ENCODE measurements at regions not wholly inside any gene's neighbourhood (a gene's known extent, or its start where the extent isn't known, plus 50 kb on each side); places are given as distances from the start of the nearest gene placed in this dataset.

DNA sequence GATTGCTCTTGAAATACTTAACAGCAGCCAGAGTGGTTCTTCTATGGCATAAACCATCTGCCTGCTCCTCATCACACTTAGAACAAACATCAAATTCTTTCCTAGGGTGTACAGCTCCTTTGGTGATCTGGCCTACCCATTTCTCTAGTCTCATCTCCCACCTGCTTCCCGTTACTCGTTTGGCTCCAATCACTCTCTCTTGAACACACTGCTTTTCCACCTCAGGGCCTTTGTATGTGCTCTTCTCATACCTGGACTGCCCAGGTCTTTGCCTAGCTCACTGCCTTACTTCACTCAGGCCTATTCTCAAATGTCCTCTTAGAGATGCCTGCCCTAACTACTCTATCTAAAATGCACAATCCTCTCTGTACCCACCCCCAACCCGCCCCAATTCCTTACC is 100.5 kb downstream of the KCNRG start:
- Mint-ChIP-seq H3K27me3 (no peaks in the 10 kb centered on the region), H3K4me1 (peaks cover 5% of the 10 kb centered on the region), H3K36me3 (peaks cover 4% of the 10 kb centered on the region), H3K27ac (no peak overlapping the region), H3K9me3 (no peaks in the 10 kb centered on the region), H3K4me3 (no peak overlapping the region)
- ATAC-seq (ENCODE audit: low read depth): no peak
- POLR2A ChIA-PET: interaction anchor here (1.1 to 2.3 kb wide), 3 partner anchors 8 to 10 kb away, joined by 3 to 15 read pairs (median 3); no protein-coding TSS in a partner anchor
- no peak for DNase-seq

DNA sequence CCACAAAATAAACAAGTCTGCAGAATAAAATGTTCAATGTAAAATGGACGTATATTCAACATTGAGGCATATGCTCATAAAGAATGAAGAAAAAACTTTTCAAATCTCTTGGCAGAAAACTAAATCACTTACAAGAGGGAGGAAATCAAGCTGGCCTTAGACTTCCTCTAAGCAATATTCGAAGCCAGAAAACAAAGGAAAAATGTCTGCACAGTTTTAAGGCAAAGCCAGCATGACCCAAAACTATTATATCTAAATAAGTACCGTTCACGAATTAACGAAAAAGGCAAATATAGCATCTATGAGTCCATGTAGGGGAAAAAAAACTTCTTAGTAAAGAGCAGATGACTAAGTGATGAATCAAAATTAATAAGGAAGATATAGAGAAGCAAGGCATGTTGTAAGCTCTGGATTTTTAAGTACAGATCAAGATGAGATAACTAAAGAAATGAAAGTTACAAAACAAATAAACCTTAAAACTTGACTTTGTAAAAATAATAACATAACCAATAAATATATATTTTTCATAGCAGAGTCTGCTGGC is 101.3 kb downstream of the KCNRG start:
- no peak for ATAC-seq (ENCODE audit: low read depth)
- Mint-ChIP-seq H3K27me3 (no peaks in the 10 kb centered on the region), H3K9me3 (no peaks in the 10 kb centered on the region), H3K4me1 (peaks cover 6% of the 10 kb centered on the region), H3K27ac (no peak overlapping the region), H3K36me3 (peaks cover 5% of the 10 kb centered on the region), H3K4me3 (no peak overlapping the region)
- DNase-seq: no peak
- POLR2A ChIA-PET: interaction anchor here (1.1 to 2.3 kb wide), 3 partner anchors 8 to 10 kb away, joined by 3 to 15 read pairs (median 3); no protein-coding TSS in a partner anchor

DNA sequence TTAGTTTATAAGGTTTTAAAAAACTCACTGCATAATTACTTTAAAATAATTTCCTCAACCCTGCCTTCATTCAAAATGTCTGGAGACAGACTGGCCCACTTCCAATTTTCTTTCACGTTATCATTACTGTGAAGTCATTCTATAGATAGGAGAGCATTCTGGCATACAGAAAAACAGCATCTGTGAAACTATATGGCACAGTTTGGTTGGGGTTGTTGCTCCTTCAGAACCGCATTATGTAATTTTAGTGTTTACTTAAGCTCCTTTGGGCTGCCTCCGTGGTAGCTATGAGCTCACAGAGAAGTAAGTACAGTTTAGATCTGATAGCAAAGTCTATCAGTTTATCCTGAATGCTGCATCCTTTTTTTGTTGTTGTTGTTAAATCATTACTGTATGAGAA is 104.3 kb downstream of the KCNRG start:
- ATAC-seq (ENCODE audit: low read depth) (no peak), DNase-seq (no peak)
- H3K4me3 Mint-ChIP-seq: no peak overlapping the region
- no peak overlapping the region for H3K27ac Mint-ChIP-seq
- POLR2A ChIA-PET: interaction anchor here (0.7 kb wide), 1 partner anchor 38 kb away, joined by 3 read pairs; no protein-coding TSS in a partner anchor
- H3K4me1 Mint-ChIP-seq: peaks cover 20% of the 10 kb centered on the region
- H3K9me3 Mint-ChIP-seq: no peaks in the 10 kb centered on the region
- H3K27me3 Mint-ChIP-seq: no peaks in the 10 kb centered on the region
- peaks cover 14% of the 10 kb centered on the region for H3K36me3 Mint-ChIP-seq

DNA sequence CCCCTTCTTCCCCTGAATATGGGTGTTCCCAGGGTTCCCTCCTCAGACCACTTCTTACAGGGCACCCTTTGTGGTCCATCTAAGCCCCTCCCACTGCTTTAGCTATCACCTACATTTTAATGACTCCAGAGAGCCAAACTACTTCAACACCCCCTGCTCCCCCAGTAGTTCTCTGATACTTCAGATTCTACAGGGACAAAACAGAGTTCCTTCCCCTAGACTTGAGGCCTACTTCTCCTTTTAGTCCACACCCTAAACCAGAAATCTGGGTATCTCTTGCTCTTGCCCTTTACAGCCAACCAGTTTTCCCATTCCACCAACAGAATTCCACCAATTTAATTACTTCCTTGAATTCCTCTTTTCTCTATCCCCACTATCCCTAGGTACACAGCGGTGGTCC is 107.2 kb downstream of the KCNRG start:
- no peak overlapping the region for H3K4me3 Mint-ChIP-seq
- DNase-seq (no peak), ATAC-seq (ENCODE audit: low read depth) (no peak)
- peaks cover 30% of the 10 kb centered on the region for H3K4me1 Mint-ChIP-seq
- peaks cover 13% of the 10 kb centered on the region for H3K36me3 Mint-ChIP-seq
- peaks cover 6% of the 10 kb centered on the region for H3K27me3 Mint-ChIP-seq
- H3K9me3 Mint-ChIP-seq: no peaks in the 10 kb centered on the region
- no peak overlapping the region for H3K27ac Mint-ChIP-seq
- POLR2A ChIA-PET: interaction anchor here (6.6 kb wide), 1 partner anchor 39 kb away, joined by 224 read pairs; no protein-coding TSS in a partner anchor

DNA sequence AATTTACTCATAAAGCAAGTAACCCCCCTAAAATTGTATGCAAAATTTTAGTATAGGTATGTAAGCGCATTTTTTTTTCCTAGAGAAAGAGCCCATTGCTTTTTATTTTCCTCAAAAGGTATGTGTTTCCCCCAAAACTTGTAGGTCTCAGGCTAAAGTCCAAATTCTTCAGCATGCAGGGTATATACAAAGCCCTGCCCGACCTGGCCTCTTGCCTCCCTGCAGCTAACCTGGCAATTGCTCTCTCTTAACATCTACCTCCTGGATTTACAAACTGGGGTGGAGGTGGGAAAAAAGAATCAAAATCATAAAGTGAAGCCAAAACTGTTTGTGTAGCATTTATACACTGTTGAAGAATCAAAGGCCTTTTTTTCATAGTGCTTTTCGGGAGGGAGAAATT is 107.8 kb downstream of the KCNRG start:
- peak overlapping the region; percentile 83 for H3K27ac Mint-ChIP-seq
- POLR2A ChIA-PET: interaction anchor here (0.6 to 6.6 kb wide), 16 partner anchors 7 to 788 kb away, joined by 3 to 224 read pairs (median 5); partner anchors contain the start of genes RNASEH2B and TRIM13
- peak overlapping the region; percentile 91 for H3K4me3 Mint-ChIP-seq

DNA sequence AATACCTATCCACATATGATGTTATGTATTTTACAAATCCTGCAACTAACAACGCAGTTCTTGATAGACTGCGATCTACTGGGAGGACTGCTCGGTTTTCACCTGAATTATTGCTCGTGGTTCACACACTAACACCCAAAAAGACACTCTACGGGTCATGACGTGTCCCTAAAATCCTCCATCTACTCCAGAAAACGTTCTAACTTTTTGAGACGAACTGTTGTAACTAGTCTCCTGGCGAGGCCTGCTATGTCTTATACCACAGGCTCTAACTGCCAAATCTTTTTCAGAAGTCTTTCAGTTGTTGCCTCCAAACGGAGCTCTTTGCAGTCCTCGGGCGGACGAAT is 108.2 kb downstream of the KCNRG start:
- Mint-ChIP-seq H3K4me1 (peaks cover 30% of the 10 kb centered on the region), H3K9me3 (no peaks in the 10 kb centered on the region), H3K4me3 (peak overlapping the region; percentile 91), H3K27ac (peak overlapping the region; percentile 83), H3K36me3 (peaks cover 13% of the 10 kb centered on the region), H3K27me3 (peaks cover 8% of the 10 kb centered on the region)
- POLR2A ChIA-PET: interaction anchor here (0.6 to 6.6 kb wide), 16 partner anchors 8 to 787 kb away, joined by 3 to 224 read pairs (median 5); partner anchors contain the start of genes RNASEH2B and TRIM13
- no peak for DNase-seq
- ATAC-seq (ENCODE audit: low read depth): no peak

More for the DNA sequence above, 107.8 kb downstream of the KCNRG start:
- ATAC-seq (ENCODE audit: low read depth) (no peak), DNase-seq (no peak)
- Mint-ChIP-seq H3K27me3 (peaks cover 6% of the 10 kb centered on the region), H3K36me3 (peaks cover 13% of the 10 kb centered on the region), H3K9me3 (no peaks in the 10 kb centered on the region), H3K4me1 (peaks cover 30% of the 10 kb centered on the region)

DNA sequence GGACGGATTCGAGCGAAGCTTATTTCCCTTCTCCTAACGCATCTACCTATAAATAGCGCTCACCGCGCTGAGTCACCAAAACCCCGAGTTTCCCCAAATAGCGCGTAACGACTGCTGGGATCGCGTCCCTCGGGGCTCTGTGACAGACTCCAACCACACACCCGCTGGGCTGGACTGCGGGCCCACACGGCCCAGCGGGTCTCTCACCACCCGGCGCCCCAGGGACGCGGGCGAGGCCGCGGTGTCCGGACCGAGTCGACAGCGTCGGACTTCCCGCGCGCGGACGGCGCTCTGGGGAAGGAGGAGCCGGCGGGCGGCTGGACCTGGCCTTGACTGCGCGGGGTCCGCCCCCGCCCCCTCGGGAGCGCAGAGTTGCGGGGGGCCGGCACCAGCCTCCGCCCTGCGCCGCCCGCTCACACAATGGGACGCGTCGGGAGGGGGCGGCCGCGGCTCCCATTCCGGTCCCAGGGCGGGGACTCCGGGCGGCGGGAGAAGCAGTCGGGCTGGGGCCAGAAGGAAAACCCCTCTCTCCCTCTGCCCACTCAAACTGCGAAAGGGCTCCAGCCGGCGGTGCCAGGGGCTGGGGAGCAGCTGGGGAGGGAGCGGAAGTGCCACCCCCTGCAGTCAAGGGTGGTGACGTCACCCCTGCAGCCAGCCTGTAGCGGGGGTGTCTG is 108.8 kb downstream of the KCNRG start:
- DNase-seq (no peak), ATAC-seq (ENCODE audit: low read depth) (peak; percentile 77)
- Mint-ChIP-seq H3K4me3 (peak overlapping the region; percentile 91), H3K9me3 (no peaks in the 10 kb centered on the region), H3K36me3 (peaks cover 13% of the 10 kb centered on the region), H3K27ac (peak overlapping the region; percentile 83), H3K4me1 (peaks cover 32% of the 10 kb centered on the region), H3K27me3 (peaks cover 13% of the 10 kb centered on the region)
- POLR2A ChIA-PET: interaction anchor here (0.6 to 6.6 kb wide), 32 partner anchors 8 to 946 kb away, joined by 3 to 224 read pairs (median 4); partner anchors contain the start of genes RNASEH2B, SPRYD7 and TRIM13

DNA sequence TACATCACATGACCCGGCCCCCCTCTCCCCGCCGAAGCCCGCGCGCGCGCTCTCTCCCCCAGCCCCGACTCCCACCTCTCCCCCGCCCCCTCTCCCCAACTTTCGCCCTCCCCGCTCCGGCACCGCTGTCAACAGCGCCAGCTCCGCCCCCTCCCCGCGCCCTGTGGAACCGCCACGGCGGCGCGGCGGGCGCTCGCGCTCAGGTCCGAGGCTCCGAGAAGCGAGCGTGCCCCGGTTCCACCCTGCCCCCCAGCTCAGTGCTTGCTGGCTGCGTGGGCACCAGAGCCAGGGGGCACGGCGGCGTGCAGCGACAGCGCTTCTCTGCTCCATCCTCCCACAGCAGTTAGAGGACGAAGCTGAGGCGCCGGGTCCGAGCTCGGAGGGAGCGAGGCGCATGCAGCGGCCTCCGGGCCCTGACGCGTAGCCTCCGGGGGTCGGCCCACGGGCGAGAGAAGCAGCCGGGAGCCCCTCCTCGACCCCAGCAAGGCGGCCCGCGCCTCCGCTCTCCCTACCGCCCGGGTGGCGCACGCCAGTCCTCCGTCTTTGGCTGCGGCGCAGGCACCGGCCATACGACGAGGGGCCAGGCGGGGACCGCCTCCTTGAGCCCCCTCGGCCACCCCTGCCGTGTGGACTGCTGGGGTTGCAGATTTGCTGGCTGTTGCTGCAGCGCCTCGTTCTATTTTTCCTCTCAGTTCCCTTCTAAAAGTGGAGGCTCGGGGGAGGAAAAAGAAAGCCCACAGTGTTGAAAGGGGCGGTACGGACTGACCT is 109.5 kb downstream of the KCNRG start:
- H3K4me3 Mint-ChIP-seq: peak overlapping the region; percentile 81
- ATAC-seq (ENCODE audit: low read depth): peak; percentile 11
- H3K27ac Mint-ChIP-seq: peak overlapping the region; percentile 83
- no peaks in the 10 kb centered on the region for H3K9me3 Mint-ChIP-seq
- H3K4me1 Mint-ChIP-seq: peaks cover 35% of the 10 kb centered on the region
- POLR2A ChIA-PET: interaction anchor here (0.6 to 6.6 kb wide), 32 partner anchors 8 to 945 kb away, joined by 3 to 224 read pairs (median 4); partner anchors contain the start of genes RNASEH2B, SPRYD7 and TRIM13
- peaks cover 20% of the 10 kb centered on the region for H3K27me3 Mint-ChIP-seq
- peak; percentile 90 for DNase-seq
- peaks cover 13% of the 10 kb centered on the region for H3K36me3 Mint-ChIP-seq

DNA sequence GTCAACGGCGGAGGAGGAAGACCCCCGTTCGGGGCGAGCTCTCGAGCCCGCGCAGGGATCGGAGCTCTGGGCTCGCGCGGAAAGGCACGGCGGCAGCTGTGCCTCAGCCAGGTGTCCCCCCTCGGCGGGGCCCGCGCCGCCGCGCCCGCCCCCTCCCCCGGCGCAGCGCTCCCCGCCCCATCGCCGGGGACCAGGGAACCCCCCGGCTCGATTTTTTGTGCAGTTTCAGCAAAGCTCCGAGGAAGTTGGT is 110.0 kb downstream of the KCNRG start:
- peak overlapping the region; percentile 81 for H3K4me3 Mint-ChIP-seq
- H3K27me3 Mint-ChIP-seq: peaks cover 25% of the 10 kb centered on the region
- ATAC-seq (ENCODE audit: low read depth): peak; percentile 3
- peaks cover 13% of the 10 kb centered on the region for H3K36me3 Mint-ChIP-seq
- H3K27ac Mint-ChIP-seq: peak overlapping the region; percentile 83
- peak; percentile 74 for DNase-seq
- POLR2A ChIA-PET: interaction anchor here (0.6 to 6.6 kb wide), 19 partner anchors 10 to 867 kb away, joined by 3 to 224 read pairs (median 6); partner anchors contain the start of genes RNASEH2B, SPRYD7 and TRIM13
- H3K4me1 Mint-ChIP-seq: peaks cover 35% of the 10 kb centered on the region
- no peaks in the 10 kb centered on the region for H3K9me3 Mint-ChIP-seq

DNA sequence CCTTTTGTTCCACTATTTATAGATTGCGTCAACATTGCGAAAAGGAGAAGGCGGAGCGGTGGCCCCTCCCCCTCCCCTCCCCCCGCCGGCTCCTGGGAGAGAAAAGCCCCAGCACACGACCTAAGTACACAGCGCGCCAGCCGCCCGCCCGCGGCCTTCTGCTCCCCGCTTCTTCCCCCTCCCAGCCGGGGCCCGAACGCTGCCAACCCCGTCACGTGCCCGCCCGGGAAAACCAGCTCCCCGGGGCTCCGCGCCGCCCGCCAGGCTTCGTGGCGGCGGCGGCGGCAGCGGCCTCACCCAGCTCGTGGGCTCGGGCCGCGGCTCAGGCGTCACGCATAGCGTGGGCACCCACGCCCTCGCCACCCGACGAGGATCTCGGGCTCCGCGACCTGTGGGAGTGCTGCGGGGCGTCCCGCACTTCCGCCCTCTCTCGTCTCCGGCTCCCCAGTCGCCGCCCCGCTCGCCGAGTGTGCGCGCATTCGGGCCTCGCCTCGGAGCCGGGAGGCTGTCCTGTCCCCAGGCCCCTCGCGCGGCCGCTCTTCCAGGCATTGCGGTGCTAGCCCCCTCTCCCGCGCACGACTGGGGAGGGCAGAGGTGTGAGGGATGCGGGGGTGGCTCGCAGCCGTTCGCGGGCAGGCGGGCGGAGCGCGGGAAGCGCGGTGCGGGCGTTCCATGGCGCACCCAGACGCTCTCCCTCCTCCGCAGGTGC is 110.5 kb downstream of the KCNRG start:
- peak overlapping the region; percentile 88 for H3K27ac Mint-ChIP-seq
- DNase-seq: peak; percentile 78
- H3K4me3 Mint-ChIP-seq: peak overlapping the region; percentile 82
- peaks cover 29% of the 10 kb centered on the region for H3K27me3 Mint-ChIP-seq
- peaks cover 12% of the 10 kb centered on the region for H3K36me3 Mint-ChIP-seq
- POLR2A ChIA-PET: interaction anchor here (0.6 to 6.6 kb wide), 27 partner anchors 9 to 867 kb away, joined by 3 to 224 read pairs (median 5); partner anchors contain the start of genes RNASEH2B, SPRYD7 and TRIM13
- peak; percentile 27 for ATAC-seq (ENCODE audit: low read depth)
- H3K9me3 Mint-ChIP-seq: no peaks in the 10 kb centered on the region
- H3K4me1 Mint-ChIP-seq: peaks cover 35% of the 10 kb centered on the region

DNA sequence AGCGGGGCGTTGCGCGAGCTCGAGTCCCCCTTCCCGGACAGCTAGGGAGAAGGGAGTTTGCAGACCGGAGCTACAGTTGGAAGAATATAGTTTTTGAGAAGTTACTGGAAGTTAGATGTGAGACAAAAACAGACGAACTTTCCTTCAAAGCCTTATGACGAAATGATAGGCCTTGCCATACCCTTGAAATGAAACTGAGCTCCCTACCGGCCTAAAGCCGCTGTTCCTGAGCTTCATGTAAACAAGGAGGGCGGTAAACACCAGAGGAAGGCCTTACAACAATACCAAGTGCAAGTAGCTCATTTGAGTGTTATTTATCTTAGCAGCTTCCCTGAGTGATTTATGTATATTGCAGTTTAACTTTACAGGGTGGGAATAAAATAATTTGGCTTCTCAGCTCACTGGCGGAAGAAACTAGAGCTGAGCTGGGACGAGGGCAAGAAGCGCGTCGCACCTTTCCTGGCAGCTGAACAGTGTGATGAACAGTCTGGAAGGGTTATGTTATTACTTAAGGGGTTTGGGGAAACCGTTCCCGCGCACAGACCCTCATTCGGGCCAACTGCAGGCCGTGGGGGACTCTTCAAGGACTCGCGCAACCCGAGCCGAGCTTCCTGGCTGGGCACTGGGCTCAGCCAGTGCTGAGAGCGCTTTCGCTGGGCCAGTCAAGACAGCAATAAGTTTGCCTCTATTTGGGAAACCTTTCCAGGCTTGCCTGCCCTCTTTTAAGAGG is 111.2 kb downstream of the KCNRG start:
- ATAC-seq (ENCODE audit: low read depth) (no peak), DNase-seq (no peak)
- Mint-ChIP-seq H3K4me1 (peaks cover 41% of the 10 kb centered on the region), H3K9me3 (no peaks in the 10 kb centered on the region), H3K27me3 (peaks cover 36% of the 10 kb centered on the region), H3K27ac (peak overlapping the region; percentile 88), H3K4me3 (peak overlapping the region; percentile 82), H3K36me3 (peaks cover 12% of the 10 kb centered on the region)
- POLR2A ChIA-PET: interaction anchor here (0.6 to 6.6 kb wide), 16 partner anchors 9 to 784 kb away, joined by 3 to 224 read pairs (median 5); partner anchors contain the start of genes RNASEH2B and TRIM13
